H1 (cell line): ENCODE measurements at regions not wholly inside any gene's neighbourhood (a gene's known extent, or its start where the extent isn't known, plus 50 kb on each side); places are given as distances from the start of the nearest gene placed in this dataset.

Experiments used
- EZH2 ChIP-seq: fragments of 200-600 bp; sonication (generic); IDR thresholded peaks from 2 replicates; pipeline ENCODE4 v1.7.1; 2012; ENCODE audit warnings: low read depth, mild to moderate bottlenecking, moderate library complexity, low read length, inconsistent platforms; ENCODE audit not compliant: severe bottlenecking
- HDAC2 ChIP-seq, 2 experiments: fragments of 300-600 bp in 1 of 2; sonication (generic) in 1 of 2; IDR thresholded peaks; 2 replicates each; pipeline ENCODE4 v1.6.1; 2011 to 2012; ENCODE audit warnings: low read depth in 2 of 2, low read length in 2 of 2, mild to moderate bottlenecking in 2 of 2, moderate library complexity in 2 of 2, borderline replicate concordance in 1 of 2, inconsistent platforms in 1 of 2
- SP1 ChIP-seq: IDR thresholded peaks from 2 replicates; pipeline ENCODE4 v1.6.1; 2011; ENCODE audit warnings: low read depth, low read length
- SUZ12 ChIP-seq: fragments of 200-600 bp; sonication (generic); IDR thresholded peaks from 2 replicates; pipeline ENCODE4 v1.6.1; 2012; ENCODE audit warnings: mild to moderate bottlenecking, inconsistent platforms, low read length, moderate library complexity, mixed read lengths
- TF ChIP-seq, protein P1 (sequence below), 3 experiments: IDR thresholded peaks; 1 replicate in 2 of 3; 2 replicates in 1 of 3; pipeline versions ENCODE4 v1.5.1 to v1.6.1; 2011; ENCODE audit warnings: low read length in 3 of 3, mild to moderate bottlenecking in 3 of 3, inconsistent platforms in 2 of 3, low read depth in 1 of 3, moderate library complexity in 1 of 3; ENCODE audit not compliant: insufficient read depth in 1 of 3; ENCODE audit errors: control extremely low read depth in 1 of 3
- TF ChIP-seq, protein P2 (sequence below): IDR thresholded peaks from 2 replicates; pipeline ENCODE4 v1.6.1; 2012; ENCODE audit warnings: inconsistent platforms

DNA sequence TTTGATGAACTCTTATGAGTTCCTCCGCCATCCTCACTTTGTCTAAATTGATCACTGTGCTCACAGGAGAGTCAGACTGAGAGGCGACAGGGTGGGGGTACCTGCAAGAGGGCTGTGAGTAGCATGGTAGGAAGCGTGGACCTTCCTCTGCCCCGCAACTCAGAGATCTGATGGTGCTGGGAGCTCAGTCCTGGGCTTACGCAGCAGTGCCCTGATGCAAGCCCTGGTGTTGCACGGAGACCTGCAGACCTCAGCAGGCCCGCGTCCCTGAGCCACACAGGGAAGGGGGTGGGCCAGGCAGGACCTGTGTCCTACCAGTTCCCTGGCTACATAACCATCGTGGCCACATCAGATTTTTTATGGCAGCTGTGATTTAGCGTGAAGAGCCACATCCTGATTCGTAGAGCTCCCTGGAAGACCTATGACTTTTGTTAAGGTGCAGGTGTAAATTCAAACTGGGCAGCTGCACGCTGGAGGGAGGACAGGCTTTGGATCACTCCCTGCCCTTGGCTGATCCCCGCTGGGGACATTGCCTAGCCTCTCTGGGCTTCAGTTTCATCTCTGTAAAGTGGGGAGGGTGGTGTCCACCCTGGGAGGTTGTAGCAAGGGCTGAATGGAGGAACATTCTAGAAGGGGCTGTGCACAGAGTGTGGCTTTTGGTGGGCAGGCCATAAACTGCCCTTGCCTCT lies 176.1 kb downstream of the KLF13 start:
- TF ChIP-seq EZH2 (no peak), SUZ12 (no peak), SP1 (no peak), HDAC2 (IDR thresholded peaks at IDR 0.05; ENCODE audit: borderline replicate concordance in 1 of 2, low read depth in 2 of 2, low read length in 2 of 2) (no peak)
- TF ChIP-seq, protein P1, sequence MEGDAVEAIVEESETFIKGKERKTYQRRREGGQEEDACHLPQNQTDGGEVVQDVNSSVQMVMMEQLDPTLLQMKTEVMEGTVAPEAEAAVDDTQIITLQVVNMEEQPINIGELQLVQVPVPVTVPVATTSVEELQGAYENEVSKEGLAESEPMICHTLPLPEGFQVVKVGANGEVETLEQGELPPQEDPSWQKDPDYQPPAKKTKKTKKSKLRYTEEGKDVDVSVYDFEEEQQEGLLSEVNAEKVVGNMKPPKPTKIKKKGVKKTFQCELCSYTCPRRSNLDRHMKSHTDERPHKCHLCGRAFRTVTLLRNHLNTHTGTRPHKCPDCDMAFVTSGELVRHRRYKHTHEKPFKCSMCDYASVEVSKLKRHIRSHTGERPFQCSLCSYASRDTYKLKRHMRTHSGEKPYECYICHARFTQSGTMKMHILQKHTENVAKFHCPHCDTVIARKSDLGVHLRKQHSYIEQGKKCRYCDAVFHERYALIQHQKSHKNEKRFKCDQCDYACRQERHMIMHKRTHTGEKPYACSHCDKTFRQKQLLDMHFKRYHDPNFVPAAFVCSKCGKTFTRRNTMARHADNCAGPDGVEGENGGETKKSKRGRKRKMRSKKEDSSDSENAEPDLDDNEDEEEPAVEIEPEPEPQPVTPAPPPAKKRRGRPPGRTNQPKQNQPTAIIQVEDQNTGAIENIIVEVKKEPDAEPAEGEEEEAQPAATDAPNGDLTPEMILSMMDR (IDR thresholded peaks at IDR 0.05; ENCODE audit: control extremely low read depth in 1 of 3, insufficient read depth in 1 of 3, low read depth in 1 of 3, low read length in 3 of 3), result no peak
- TF ChIP-seq, protein P2, sequence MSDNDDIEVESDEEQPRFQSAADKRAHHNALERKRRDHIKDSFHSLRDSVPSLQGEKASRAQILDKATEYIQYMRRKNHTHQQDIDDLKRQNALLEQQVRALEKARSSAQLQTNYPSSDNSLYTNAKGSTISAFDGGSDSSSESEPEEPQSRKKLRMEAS, result no peak
